ENCODE measurements at regions not wholly inside any gene's neighbourhood (a gene's known extent, or its start where the extent isn't known, plus 50 kb on each side); places are given as distances from the start of the nearest gene placed in this dataset.
"Not testable (repeated sequence)": the region's sequence is repeated elsewhere in the genome, so short reads cannot be mapped to it uniquely, and the experiment has no call there.

GRCh38 chr7:94100723-94101345 lies 96.7 kb upstream of the BET1 start:
- no peak for DNase-seq (ENCODE audit: low read depth in 3 of 3, low spot score in 2 of 3)

- DNase-seq (ENCODE audit: low read depth in 3 of 3, low spot score in 2 of 3) = no peak
Observed at GRCh38 chr7:94104301-94104700, 100.1 kb upstream of the BET1 start.

- DNase-seq (ENCODE audit: low read depth in 3 of 3, low spot score in 2 of 3) = no peak
Observed at GRCh38 chr7:94109556-94109955, 105.4 kb upstream of the BET1 start.

- no peak for DNase-seq (ENCODE audit: low read depth in 3 of 3, low spot score in 2 of 3)
Observed at GRCh38 chr7:94111009-94111408, 106.9 kb upstream of the BET1 start.

GRCh38 chr7:94115316-94115715 lies 111.2 kb upstream of the BET1 start:
- no peak for DNase-seq (ENCODE audit: low read depth in 3 of 3, low spot score in 2 of 3)

- no peak for DNase-seq (ENCODE audit: low read depth in 3 of 3, low spot score in 2 of 3)
Observed at GRCh38 chr7:94123136-94123535, 119.0 kb upstream of the BET1 start.

GRCh38 chr7:94127026-94127425 lies 122.9 kb upstream of the BET1 start:
- no peak for DNase-seq (ENCODE audit: low read depth in 3 of 3, low spot score in 2 of 3)

GRCh38 chr7:94128072-94128471 lies 123.9 kb upstream of the BET1 start:
- DNase-seq (ENCODE audit: low read depth in 3 of 3, low spot score in 2 of 3) = no peak

- DNase-seq (ENCODE audit: low read depth in 3 of 3, low spot score in 2 of 3) = no peak
Observed at GRCh38 chr7:94129443-94130140, 125.4 kb upstream of the BET1 start.

- DNase-seq (ENCODE audit: low read depth in 3 of 3, low spot score in 2 of 3) = no peak
Observed at GRCh38 chr7:94130716-94131115, 126.6 kb upstream of the BET1 start.

- no peak for DNase-seq (ENCODE audit: low read depth in 3 of 3, low spot score in 2 of 3)
Observed at GRCh38 chr7:94133460-94133859, 129.3 kb upstream of the BET1 start.

- no peak for DNase-seq (ENCODE audit: low read depth in 3 of 3, low spot score in 2 of 3)
Observed at GRCh38 chr7:94135180-94135579, 131.0 kb upstream of the BET1 start.

GRCh38 chr7:94142281-94142680 lies 138.1 kb upstream of the BET1 start:
- DNase-seq (ENCODE audit: low read depth in 3 of 3, low spot score in 2 of 3) = no peak

- DNase-seq (ENCODE audit: low read depth in 3 of 3, low spot score in 2 of 3) = no peak
Observed at GRCh38 chr7:94145602-94146001, 141.4 kb upstream of the BET1 start.

- DNase-seq (ENCODE audit: low read depth in 3 of 3, low spot score in 2 of 3) = no peak
Observed at GRCh38 chr7:94146408-94146807, 142.3 kb upstream of the BET1 start.

- no peak for DNase-seq (ENCODE audit: low read depth in 3 of 3, low spot score in 2 of 3)
Observed at GRCh38 chr7:94149789-94150545, 145.8 kb upstream of the BET1 start.

- no peak for DNase-seq (ENCODE audit: low read depth in 3 of 3, low spot score in 2 of 3)
Observed at GRCh38 chr7:94154182-94154581, 150.0 kb upstream of the BET1 start.

GRCh38 chr7:94154858-94155257 lies 150.7 kb upstream of the BET1 start:
- no peak for DNase-seq (ENCODE audit: low read depth in 3 of 3, low spot score in 2 of 3)

- DNase-seq (ENCODE audit: low read depth in 3 of 3, low spot score in 2 of 3) = not testable (repeated sequence)
Observed at GRCh38 chr7:94157659-94158306, 153.6 kb upstream of the BET1 start.

GRCh38 chr7:94160719-94161435 lies 156.7 kb upstream of the BET1 start:
- DNase-seq (ENCODE audit: low read depth in 3 of 3, low spot score in 2 of 3) = no peak

- DNase-seq (ENCODE audit: low read depth in 3 of 3, low spot score in 2 of 3) = no peak
Observed at GRCh38 chr7:94161476-94161875, 157.3 kb upstream of the BET1 start.

Measured in right renal cortex interstitium (tissue), 3 donors.